IPS DF 19.7 (cell line): ENCODE measurements at regions not wholly inside any gene's neighbourhood (a gene's known extent, or its start where the extent isn't known, plus 50 kb on each side); places are given as distances from the start of the nearest gene placed in this dataset.
A peak's percentile ranks its signal among the peaks of the same experiment; 100 is the strongest.

ENCODE experiments used
- DNase-seq: peaks from one replicate; pipeline ENCODE4 v3.0.0-alpha.2; 2013; ENCODE audit warnings: low read depth, low spot score

- peak; percentile 20 for DNase-seq
Observed at GRCh38 chr5:175195698-175196656, 248.0 kb downstream of the DRD1 start.

- DNase-seq = no peak
Observed at GRCh38 chr5:175181331-175181730, 262.7 kb downstream of the DRD1 start.

GRCh38 chr5:175170899-175171298, 273.1 kb downstream of the DRD1 start:
- no peak for DNase-seq

DNA sequence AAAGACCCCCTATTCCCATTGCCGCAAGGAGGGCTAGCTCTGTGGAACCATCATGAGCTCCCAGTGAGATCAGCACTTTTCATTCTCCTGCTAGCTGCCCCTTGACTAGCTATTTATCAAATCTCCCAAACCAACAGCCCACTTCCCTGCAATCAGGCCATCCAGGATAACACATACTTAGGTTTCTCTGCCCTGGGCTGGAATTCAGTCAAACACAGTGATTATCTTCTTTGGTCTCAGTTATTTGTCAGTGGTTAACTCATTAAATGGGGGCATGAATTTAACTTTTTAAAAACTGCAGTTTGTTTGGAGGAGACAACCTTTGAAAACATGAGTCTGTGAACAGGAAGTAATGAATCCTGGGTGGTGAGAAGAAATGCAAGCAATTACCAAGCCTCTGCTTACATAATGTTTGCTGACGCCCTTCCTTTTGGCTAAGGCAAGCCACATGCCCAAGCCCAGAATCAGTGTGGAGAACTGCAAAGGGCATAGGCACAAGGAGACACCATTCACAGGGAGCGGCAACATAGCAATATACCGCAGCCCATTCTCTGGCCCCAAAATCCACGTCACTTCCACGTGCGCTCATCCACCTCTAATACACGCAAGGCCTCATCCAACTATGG, 275.0 kb downstream of the DRD1 start:
- no peak for DNase-seq

GRCh38 chr5:175166026-175166425, 278.0 kb downstream of the DRD1 start:
- no peak for DNase-seq

DNA sequence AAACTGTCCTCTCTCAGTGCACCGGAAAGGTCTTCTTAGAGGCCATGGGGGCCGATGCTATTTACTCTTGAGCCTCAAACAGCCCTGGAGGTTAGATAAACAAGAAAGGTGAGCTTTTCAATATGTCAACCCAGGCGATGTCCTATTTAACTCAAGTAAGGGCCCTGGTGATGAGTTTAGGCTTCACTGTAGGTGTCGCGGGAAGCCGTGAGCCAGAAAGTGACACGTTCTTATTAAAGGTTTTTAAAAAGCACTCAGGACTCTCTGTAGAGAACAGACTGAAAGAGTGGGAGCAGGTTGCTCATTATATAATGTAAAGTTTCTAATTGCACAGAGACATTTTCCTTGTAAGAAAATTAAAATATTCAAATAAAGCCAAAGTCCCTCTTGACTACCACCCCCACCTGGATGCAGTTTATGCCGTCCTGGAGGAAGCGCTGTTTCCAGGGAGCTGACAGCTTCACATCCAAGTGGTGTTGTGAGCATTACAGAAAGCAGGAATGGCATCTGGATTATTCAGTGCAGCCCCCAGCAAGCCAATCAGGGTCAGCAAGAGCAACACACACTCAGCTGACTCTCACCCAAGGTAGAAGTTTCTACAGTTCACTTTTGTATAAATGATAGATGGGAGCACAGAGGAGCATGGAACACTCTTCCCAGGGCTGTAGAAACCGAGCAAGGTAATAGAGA, 280.3 kb downstream of the DRD1 start:
- no peak for DNase-seq

DNA sequence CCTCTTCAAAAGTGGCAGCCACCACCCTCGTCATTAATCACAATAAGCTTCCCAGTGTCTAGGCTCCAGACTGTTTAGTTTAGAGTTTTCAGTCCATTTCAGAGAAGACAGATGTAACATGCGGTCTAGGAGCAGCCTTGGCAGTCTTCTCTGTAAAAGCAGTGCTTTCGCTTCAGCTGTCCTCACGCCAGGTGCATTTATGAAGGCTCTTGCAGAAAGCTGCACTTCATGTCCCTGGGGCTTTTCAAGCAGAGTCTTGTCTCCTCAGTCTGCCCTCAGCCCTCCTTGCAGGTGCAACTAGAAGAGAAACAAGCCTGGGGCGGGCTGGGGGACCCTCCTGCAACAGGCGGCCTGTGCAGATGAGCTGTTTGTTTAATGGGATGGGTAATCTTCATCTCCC, 281.9 kb downstream of the DRD1 start:
- DNase-seq = no peak

- no peak for DNase-seq
Observed at GRCh38 chr5:175159956-175160355, 284.0 kb downstream of the DRD1 start.

- no peak for DNase-seq
Observed at GRCh38 chr5:175148636-175149172, 295.3 kb downstream of the DRD1 start.

DNA sequence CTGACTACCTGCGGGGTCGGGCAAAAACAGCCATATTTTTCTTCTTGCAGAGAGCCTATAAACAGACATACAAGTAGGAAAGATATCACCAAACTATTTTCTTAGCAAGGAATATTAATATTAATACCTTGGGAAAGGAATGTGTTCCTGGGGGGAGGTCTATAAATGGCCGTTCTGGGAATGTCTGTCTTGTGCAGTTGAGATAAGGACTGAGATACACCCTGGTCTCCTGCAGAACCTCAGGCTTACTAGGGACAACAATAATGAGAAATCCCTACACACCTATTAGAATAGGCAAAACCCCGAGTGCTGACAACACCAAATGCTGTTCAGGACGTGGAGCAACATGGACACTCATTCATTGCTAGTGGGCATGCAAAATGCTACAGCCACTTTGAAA, 297.2 kb downstream of the DRD1 start:
- DNase-seq = no peak

- DNase-seq = no peak
Observed at GRCh38 chr5:175141421-175141820, 302.6 kb downstream of the DRD1 start.

- DNase-seq = no peak
Observed at GRCh38 chr5:175133185-175133584, 310.8 kb downstream of the DRD1 start.

DNA sequence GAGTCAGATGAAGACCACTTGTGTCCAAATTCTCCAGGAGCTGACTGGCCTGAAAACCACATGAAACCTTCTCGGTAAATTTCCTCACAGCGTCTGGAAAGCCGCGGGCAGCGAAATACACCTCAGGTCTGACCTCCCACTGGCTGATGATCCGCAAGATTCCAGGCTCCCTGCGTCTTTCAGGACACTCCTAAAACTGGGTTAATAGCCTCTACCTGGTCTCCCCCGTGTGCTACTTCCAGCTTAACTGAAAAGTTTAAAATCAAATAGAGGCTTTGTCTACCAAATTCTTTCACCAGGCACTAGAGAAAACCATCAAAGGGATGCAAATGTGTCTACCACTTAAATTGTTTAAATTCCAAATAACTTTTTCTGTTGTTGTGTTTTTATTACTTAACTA, 312.6 kb downstream of the DRD1 start:
- no peak for DNase-seq

DNA sequence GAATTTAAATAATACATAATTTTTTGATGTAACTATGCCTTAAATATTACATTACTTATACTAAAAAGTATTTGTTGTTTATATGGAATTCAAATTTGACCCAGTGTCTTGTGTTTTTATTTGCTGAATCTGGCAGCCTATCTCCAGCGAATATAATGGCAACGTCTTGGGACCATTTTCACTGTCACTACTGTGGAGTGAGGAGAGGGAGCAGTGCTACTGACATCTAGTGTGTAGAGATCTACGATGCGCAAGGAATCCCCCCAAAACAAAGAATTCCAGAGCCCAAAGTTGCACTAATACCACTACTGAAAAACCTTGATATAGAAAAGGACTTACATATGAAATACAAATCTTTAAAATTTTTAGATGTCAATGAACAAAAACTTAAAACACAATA, 314.4 kb downstream of the DRD1 start:
- DNase-seq = no peak

DNA sequence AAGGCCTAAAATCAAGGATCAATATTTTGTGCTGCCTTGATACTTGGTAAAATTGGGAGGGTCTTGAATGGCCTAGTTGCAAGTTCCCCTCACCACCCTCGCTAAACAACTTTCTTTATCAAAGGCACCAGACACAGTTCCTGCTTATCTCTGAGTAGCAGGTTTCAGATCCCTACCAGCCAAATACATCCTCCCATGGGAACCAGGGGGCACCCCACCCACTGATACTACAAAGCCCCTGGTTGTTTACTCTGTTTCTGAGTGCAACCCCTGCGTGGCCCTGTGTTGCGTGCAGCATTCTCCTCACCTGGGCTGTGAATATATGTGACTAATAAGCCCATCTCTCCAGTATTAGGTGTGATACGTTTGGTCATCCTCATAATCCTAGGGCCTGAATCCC, 314.9 kb downstream of the DRD1 start:
- no peak for DNase-seq

GRCh38 chr5:175124821-175125220, 319.2 kb downstream of the DRD1 start:
- no peak for DNase-seq

DNA sequence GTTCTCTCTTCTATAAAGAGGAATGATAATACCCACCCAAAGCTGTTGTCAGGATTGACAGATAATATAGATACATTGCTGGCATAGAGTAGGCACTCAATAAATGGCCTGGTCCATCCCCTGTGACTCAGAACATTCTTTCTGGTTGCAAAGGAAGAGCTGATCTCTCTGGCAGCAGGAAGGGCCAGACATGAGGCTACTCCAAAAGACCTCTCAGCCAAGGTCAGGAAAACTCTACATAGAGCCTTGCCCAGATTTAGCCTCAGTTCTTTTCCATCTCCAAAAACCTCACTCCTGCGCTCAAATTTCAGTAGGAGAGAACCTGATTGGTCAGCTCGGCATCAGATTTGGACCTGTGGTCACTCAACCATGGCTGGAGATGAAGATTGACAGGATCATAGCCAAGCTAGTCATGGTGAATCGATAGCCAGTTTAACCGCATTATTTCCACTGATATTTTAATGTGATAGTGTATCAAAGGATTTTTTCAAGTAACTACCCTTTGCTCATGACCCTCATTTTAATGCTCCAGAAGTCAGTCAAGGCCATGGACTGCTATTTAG, 319.6 kb downstream of the DRD1 start:
- no peak for DNase-seq

DNA sequence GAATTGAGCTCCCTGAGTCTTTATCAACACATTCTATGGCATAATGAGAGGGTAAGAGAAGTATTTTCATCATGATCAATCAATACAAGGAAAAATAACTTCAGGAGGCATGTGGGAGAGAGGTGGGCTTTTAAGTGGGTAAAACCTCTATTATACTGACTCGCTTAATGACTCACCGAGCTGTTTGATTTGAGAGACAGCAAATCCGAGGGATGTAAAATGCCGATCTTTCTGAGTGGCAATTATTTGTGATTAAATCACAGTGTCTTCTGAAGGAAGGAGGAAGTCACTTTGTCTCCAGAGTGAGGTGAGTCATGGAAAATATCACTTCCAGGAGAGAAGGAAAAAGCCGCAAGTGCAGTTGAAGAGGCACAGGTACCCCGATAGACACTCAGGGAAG, 320.4 kb downstream of the DRD1 start:
- DNase-seq = no peak

GRCh38 chr5:175121457-175121856, 322.5 kb downstream of the DRD1 start:
- DNase-seq = no peak

DNA sequence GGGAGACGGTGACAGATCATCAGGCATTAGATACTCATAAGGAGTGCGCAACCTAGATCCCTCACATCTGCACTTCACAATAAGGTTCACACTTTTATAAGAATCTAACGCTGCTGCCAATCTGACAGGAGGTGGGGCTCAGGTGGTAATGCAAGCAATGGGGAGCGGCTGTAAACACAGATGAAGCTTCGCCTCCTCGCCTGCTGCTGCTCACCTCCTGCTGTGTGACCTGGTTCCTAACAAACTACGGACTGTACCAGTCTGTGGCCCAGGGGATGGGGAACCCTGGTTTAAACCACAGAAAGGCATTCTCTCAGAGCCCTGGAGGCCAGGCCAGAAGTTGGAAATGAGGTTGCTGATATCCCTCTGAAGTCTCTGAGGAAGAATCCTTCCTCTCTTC, 323.6 kb downstream of the DRD1 start:
- no peak for DNase-seq

DNA sequence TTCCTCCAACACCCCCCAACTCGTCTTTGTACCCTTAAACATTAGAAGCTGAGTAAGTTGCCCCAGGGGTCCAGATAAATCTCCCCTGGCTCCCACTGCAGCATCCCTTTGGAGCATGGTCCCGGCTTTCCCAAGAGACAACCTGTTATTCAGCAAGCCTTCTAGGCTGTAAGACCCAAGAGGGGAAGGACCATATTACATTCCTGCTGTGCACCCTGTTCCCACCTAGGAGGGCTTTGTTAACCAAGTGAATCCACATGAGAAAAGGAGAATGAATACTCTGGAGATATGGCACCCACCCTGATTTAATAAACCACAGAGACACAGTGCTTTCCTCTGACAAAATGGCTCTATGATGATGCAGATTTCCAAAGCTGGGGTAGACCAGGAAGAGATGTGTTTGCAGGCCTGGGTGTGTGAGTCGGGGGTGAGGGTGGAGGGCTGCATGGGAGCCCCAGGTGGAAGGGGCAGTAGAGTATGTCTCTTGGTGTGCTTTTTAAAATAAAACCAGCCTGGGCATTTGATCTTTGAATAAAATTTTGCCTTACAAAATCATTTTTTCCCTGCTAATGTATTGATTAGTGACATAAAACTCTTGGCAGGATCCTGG, 325.2 kb downstream of the DRD1 start:
- DNase-seq = no peak
